Nucleus accumbens (tissue), 56 donors: ENCODE measurements at regions not wholly inside any gene's neighbourhood (a gene's known extent, or its start where the extent isn't known, plus 50 kb on each side); places are given as distances from the start of the nearest gene placed in this dataset.
A peak's percentile ranks its signal among the peaks of the same experiment; 100 is the strongest.

Source experiments
- DNase-seq, 56 donors: peaks; one replicate each; lab custom pipeline; 2025; lab: John Stamatoyannopoulos, UW

- DNase-seq, result no peak
Observed at GRCh38 chr10:116006508-116006907, 266.5 kb downstream of the GFRA1 start.

GRCh38 chr10:116005301-116005700, 267.7 kb downstream of the GFRA1 start:
- no peak for DNase-seq

- no peak for DNase-seq
Observed at GRCh38 chr10:116002735-116003134, 270.3 kb downstream of the GFRA1 start.

GRCh38 chr10:116001976-116002375, 271.0 kb downstream of the GFRA1 start:
- no peak for DNase-seq

GRCh38 chr10:116001262-116001857, 271.6 kb downstream of the GFRA1 start:
- DNase-seq, result peak in 15 of 56 donors; percentile 0 to 23 (median 13)

- no peak for DNase-seq
Observed at GRCh38 chr10:116000151-116000842, 272.7 kb downstream of the GFRA1 start.
